ENCODE measurements at regions not wholly inside any gene's neighbourhood (a gene's known extent, or its start where the extent isn't known, plus 50 kb on each side); places are given as distances from the start of the nearest gene placed in this dataset.

- Mint-ChIP-seq H3K9me3 (no peaks in the 10 kb centered on the region), H3K4me1 (peaks cover 3% of the 10 kb centered on the region), H3K4me3 (no peak overlapping the region), H3K36me3 (no peaks in the 10 kb centered on the region), H3K27me3 (peaks cover 3% of the 10 kb centered on the region), H3K27ac (no peak overlapping the region)
- no peak for DNase-seq (ENCODE audit: low spot score in 2 of 2)
- no peak for ATAC-seq (ENCODE audit: low read depth)
Observed at GRCh38 chr11:103850419-103851165, 185.8 kb upstream of the DDI1 start.

- ATAC-seq (ENCODE audit: low read depth): no peak
- Mint-ChIP-seq H3K9me3 (no peaks in the 10 kb centered on the region), H3K27ac (no peak overlapping the region), H3K36me3 (no peaks in the 10 kb centered on the region), H3K27me3 (peaks cover 3% of the 10 kb centered on the region), H3K4me1 (peaks cover 3% of the 10 kb centered on the region), H3K4me3 (no peak overlapping the region)
- no peak for DNase-seq (ENCODE audit: low spot score in 2 of 2)
Observed at GRCh38 chr11:103851166-103851651, 185.2 kb upstream of the DDI1 start.

Measured in memory B cell (primary cell).